ENCODE measurements at regions not wholly inside any gene's neighbourhood (a gene's known extent, or its start where the extent isn't known, plus 50 kb on each side); places are given as distances from the start of the nearest gene placed in this dataset.

- Histone ChIP-seq H4K20me1 (replicated peaks; ENCODE audit: control insufficient read depth, insufficient read depth, low read length) (no peaks in the 10 kb centered on the region), H3K27me3 (ENCODE audit: control insufficient read depth in 2 of 2, insufficient read depth in 2 of 2, low read length in 2 of 2) (no peaks in the 10 kb centered on the region), H3K4me1 (replicated peaks in 1 of 2; ENCODE audit: control insufficient read depth in 2 of 2, insufficient read depth in 2 of 2, low read length in 2 of 2) (peaks cover 0 to 12% of the 10 kb centered on the region in 2 experiments; a peak in 2 of 5 replicates), H3K36me3 (ENCODE audit: control insufficient read depth, insufficient read depth, low read length) (no peaks in the 10 kb centered on the region), H3K79me2 (ENCODE audit: control insufficient read depth, insufficient read depth, low read length) (no peaks in the 10 kb centered on the region), H3K4me2 (ENCODE audit: insufficient read depth, low read length) (no peak overlapping the region), H3K4me3 (no peak overlapping the region), H2AFZ (ENCODE audit: low read depth, low read length) (no peak overlapping the region), H3K9me3 (replicated peaks; ENCODE audit: control insufficient read depth, insufficient read depth, low read depth, low read length) (no peaks in the 10 kb centered on the region; the same call in 1 of the 2 replicates), H3K9me1 (ENCODE audit: control insufficient read depth, insufficient read depth, low read length) (no peaks in the 10 kb centered on the region), H3K9ac (ENCODE audit: insufficient read depth in 1 of 2, low read depth in 2 of 2, low read length in 2 of 2) (no peak overlapping the region), H3K27ac (ENCODE audit: extremely low read depth, low read depth, low read length) (no peak overlapping the region)
- WGBS (ENCODE audit: insufficient coverage, low coverage, missing lambda C conversion rate), result 55% methylated on average over 1 of the region's 1 CpG
- ChIA-PET POLR2A (no interaction called here), CTCF (ENCODE audit: low intra/inter-chr PET ratio) (no interaction called here)
- no peak for DNase-seq (ENCODE audit: extremely low read depth in 1 of 4, low spot score in 3 of 4)
- ATAC-seq, result no peak
- BruUV-seq (replicated peaks), result no TSS peak
- in situ Hi-C loops (cut with MboI), result no loop called here
- FAIRE-seq, result no peak
- intact Hi-C loops (cut with micrococcal nuclease), result no loop called here
- no peak for TF ChIP-seq ZNF184 (CRISPR knock-in tag; IDR thresholded peaks at IDR 0.05)
- no peak for TF ChIP-seq SRF (CRISPR knock-in tag; IDR thresholded peaks at IDR 0.05)
- no peak for TF ChIP-seq ZNF282 (CRISPR knock-in tag; IDR thresholded peaks at IDR 0.05)
- TF ChIP-seq ZSCAN29 (IDR thresholded peaks at IDR 0.05), result no peak
- no peak for TF ChIP-seq RBM25 (IDR thresholded peaks at IDR 0.05; ENCODE audit: low read depth, low read length, severe bottlenecking)
- TF ChIP-seq GABPB1 (CRISPR knock-in tag; IDR thresholded peaks at IDR 0.05), result no peak
- no peak for TF ChIP-seq JUND (IDR thresholded peaks at IDR 0.05; ENCODE audit: borderline replicate concordance, low read depth, low read length)
- no peak for TF ChIP-seq JUND (tag; IDR thresholded peaks at IDR 0.05; ENCODE audit: borderline replicate concordance, low read depth, low read length)
- TF ChIP-seq MGA (IDR thresholded peaks at IDR 0.05), result no peak
- TF ChIP-seq CREM (IDR thresholded peaks at IDR 0.05; ENCODE audit: low read depth), result no peak
- TF ChIP-seq MAZ (CRISPR knock-in tag; conservative IDR thresholded peaks at IDR 0.05 in 1 of 2, IDR thresholded peaks at IDR 0.05 in 1 of 2), result no peak
- no peak for TF ChIP-seq ETV5 (CRISPR knock-in tag; IDR thresholded peaks at IDR 0.05; ENCODE audit: low read depth)
- TF ChIP-seq ZKSCAN8 (CRISPR knock-in tag; IDR thresholded peaks at IDR 0.05), result no peak
- no peak for TF ChIP-seq ZNF668 (CRISPR knock-in tag; IDR thresholded peaks at IDR 0.05)
These were observed 134.8 kb upstream of the EGLN3 start for GRCh38 chr14:34085695-34086094.

All from K562 (cell line).